Activated naive CD8-positive, alpha-beta T cell treated with anti-CD3 and anti-CD28 coated beads, Interleukin-2, amount 50 U/mL, for 16 hours (primary cell): ENCODE measurements at regions not wholly inside any gene's neighbourhood (a gene's known extent, or its start where the extent isn't known, plus 50 kb on each side); places are given as distances from the start of the nearest gene placed in this dataset.

ENCODE experiments used
- DNase-seq: peaks from one replicate; pipeline ENCODE4 v3.0.0-alpha.2; 2020; ENCODE audit warnings: low read depth, low spot score

- DNase-seq = no peak
These were observed 116.2 kb downstream of the FOXD2 start for GRCh38 chr1:47554082-47554481.

DNA sequence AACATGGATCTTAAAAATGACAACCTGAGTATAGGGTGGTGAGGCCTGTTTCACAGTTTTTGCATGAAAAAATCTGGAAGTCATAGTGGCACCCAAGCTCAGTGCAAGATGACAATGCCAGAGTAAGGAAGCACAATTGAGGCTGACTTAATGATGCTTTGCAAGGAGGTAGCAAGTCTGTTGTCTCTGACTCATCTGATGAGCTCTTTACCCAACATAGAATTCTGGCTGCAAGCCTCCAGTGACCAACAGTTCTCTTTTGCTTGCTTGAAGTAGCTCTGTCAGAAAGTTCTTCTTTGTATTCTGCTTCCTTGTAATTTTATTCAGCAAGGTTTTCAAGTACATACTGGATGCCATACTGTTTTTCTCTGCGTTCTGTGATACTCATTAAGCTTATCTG lies 117.1 kb downstream of the FOXD2 start:
- no peak for DNase-seq

- DNase-seq = no peak
These were observed 117.5 kb downstream of the FOXD2 start for GRCh38 chr1:47555306-47555705.

DNA sequence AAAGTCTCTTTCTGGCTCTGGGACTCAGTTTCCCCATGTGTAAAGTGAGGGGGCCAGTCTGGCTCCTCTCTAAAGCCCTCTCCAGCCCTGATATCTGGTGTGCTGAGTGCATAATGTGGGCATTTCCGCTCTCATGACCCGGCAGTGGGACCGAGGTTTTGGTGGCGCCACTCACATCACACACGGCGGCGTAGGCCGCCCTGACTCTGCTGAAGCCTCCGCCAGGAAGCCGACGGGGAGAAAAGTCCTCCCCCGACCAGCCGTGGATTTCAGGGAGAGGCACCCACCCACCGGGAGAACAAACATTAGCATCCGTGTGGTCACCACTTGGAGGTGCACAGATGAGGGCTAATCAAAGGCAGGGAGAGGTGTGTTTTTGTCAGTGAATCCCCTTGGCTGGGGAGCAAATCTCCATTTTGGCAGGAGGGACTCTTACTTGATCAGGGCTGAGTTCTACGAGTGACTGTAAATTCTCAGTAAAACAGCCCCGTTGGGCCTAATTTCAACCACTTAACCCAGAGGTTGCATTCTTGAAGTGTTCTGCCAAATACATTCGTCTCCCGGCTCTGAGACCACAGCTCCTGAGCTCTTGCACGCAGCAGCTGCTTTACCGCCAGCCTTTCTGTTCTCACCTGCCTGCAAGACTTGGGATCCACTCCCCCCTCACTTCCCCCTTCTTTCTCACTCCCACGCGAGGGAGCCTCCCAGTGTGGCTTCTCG lies 118.2 kb downstream of the FOXD2 start:
- DNase-seq = no peak

- no peak for DNase-seq
These were observed 119.2 kb downstream of the FOXD2 start for GRCh38 chr1:47557066-47557465.

GRCh38 chr1:47558601-47559593 lies 121.1 kb downstream of the FOXD2 start:
- no peak for DNase-seq

- DNase-seq = no peak
These were observed 122.3 kb downstream of the FOXD2 start for GRCh38 chr1:47559944-47560695.

GRCh38 chr1:47561523-47562007 lies 123.7 kb downstream of the FOXD2 start:
- DNase-seq = no peak

DNA sequence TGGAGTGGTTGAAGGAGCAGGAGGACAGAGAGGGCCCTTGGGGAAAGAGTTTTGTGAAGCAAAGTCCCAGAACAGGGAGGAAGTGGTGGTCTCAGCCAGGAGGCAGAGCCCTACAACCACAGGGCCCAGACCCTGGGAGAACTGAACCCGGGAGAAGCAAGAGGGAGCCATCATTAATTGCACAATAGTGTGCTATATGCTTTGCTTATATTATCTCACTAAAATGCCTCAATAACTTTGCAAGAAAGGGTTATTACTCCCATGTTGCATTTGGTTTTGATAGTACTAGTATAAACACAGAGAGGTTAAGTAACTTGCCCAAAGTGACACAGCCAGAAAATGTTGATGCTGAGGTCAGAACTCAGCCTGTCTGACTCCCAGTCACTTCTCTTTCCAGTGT lies 124.3 kb downstream of the FOXD2 start:
- DNase-seq = no peak

GRCh38 chr1:47562799-47563198 lies 125.0 kb downstream of the FOXD2 start:
- DNase-seq = no peak

DNA sequence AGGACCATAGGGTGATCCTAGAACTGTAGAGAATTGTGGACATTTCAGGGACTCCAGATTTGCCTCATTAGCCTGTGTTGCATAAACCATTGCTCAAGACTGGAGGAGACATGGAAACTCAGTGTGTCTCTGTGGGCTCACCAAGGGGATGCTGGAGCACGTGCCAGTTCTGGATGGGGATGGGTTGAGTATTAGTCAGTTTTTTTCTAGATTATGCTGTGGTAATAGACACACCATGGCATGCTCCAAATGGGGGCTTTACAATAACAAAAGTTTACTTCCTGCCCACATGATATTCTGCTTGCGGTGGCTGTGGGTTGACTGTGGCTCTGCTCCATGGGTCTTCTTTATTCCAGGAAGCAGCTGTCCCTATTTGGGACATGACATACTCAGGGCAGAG lies 125.4 kb downstream of the FOXD2 start:
- no peak for DNase-seq

- no peak for DNase-seq
These were observed 126.7 kb downstream of the FOXD2 start for GRCh38 chr1:47564570-47564969.

- no peak for DNase-seq
These were observed 127.2 kb downstream of the FOXD2 start for GRCh38 chr1:47565092-47565491.

DNA sequence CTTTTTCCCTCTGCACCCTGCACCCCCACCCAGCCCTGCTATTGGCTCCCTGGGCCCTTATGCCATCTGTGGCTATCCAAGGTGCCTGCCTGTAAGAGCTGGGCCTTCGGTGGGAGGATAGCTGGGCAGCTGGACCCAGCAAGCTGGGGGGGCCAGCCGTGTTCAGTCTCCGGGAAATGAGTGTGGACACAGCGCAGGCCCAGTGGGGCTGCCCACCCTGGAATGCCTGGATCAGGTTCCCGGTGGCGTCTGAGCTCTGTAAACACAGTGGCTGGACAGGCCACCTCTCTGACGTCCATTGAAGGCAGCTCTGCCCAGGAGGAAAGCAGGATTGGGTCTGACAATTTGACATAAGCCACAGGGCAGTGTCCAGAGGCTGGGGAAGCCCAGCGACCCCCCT lies 127.8 kb downstream of the FOXD2 start:
- no peak for DNase-seq

GRCh38 chr1:47568763-47569162 lies 130.9 kb downstream of the FOXD2 start:
- DNase-seq = no peak

DNA sequence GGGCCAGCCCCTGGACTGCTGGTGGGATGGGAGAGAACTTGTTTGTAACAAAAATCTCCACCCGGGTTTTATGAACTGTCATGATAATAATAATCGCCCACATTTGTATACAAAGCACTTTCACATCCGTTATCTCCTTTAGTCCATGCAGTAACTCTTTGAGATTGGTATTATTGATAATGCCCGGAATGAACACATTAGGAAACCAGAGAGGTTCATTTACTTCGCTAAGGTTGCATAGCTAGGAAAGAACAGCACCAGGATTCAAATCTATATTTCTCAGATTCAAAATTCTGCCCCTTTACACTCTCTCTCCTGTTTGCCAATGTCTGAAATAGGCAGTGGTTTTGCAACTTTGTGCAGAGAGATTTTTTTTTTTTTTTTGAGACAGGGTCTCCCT lies 131.4 kb downstream of the FOXD2 start:
- DNase-seq = no peak

- no peak for DNase-seq
These were observed 132.0 kb downstream of the FOXD2 start for GRCh38 chr1:47569681-47570470.

- no peak for DNase-seq
These were observed 133.3 kb downstream of the FOXD2 start for GRCh38 chr1:47571161-47571560.

- no peak for DNase-seq
These were observed 134.1 kb downstream of the FOXD2 start for GRCh38 chr1:47571952-47572351.

DNA sequence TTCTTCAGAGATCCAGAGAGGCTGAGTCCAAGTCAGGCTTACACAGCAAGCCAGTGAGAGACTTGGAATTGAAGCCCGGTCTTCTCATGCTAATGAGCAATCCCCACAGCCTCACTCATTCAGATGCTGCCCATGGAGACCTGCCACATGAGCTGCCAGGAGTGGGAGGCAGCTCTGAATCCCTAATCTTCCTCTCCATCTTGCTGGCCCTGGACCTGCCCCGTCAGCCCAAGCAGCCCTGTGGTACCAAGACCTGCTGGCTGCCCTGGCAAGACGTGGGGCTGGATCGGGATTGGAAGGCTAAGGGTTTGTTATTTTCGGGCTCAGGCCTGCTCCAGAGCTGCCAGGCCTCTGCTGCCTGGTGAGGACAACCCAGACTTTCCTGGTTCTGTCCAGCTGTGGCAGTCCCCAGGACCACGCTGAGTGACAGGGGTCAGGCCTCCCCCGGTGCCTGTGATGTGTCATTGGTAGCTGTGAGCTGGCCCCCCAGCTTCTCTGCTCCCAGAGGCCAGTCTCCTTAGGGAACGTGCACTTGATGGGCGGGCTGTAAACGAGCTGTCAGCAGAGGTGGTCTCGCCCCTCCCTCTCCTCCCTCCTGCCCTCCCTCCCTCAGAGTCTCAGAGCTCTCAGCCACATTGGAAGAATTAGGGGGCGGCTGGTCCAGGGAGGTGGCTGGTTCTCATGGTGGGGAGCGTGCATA lies 135.0 kb downstream of the FOXD2 start:
- DNase-seq = no peak
